Skeletal muscle satellite cell (primary cell): ENCODE measurements at regions not wholly inside any gene's neighbourhood (a gene's known extent, or its start where the extent isn't known, plus 50 kb on each side); places are given as distances from the start of the nearest gene placed in this dataset.

Experiments used
- H3K27me3 ChIP-seq: 2 replicates; pipeline ENCODE4 v1.7.0; 2013; ENCODE audit warnings: low read length; ENCODE audit not compliant: control insufficient read depth, insufficient read depth
- H3K36me3 ChIP-seq: 2 replicates; pipeline ENCODE4 v1.7.0; 2013; ENCODE audit warnings: mild to moderate bottlenecking, control low read depth, low read length; ENCODE audit not compliant: insufficient read depth
- H3K4me1 ChIP-seq: 2 replicates; pipeline ENCODE4 v1.7.0; 2013; ENCODE audit warnings: low read length; ENCODE audit not compliant: control insufficient read depth, insufficient read depth
- H3K4me2 ChIP-seq: 2 replicates; pipeline ENCODE4 v1.7.0; 2013; ENCODE audit warnings: mild to moderate bottlenecking, low read length
- H3K4me3 ChIP-seq: 2 replicates; pipeline ENCODE4 v1.7.0; 2013; ENCODE audit warnings: low read length
- H3K9ac ChIP-seq: 2 replicates; pipeline ENCODE4 v1.7.0; 2013; ENCODE audit warnings: mild to moderate bottlenecking, low read depth, low read length, moderate library complexity
- H3K9me3 ChIP-seq: replicated peaks from 2 replicates; pipeline ENCODE4 v1.7.0; 2013; ENCODE audit warnings: mild to moderate bottlenecking, control low read depth, low read length

- H3K4me3 ChIP-seq, result no peak overlapping the region
- no peak overlapping the region for H3K4me2 ChIP-seq
- H3K9ac ChIP-seq, result no peak overlapping the region
- H3K9me3 ChIP-seq, result no peaks in the 10 kb centered on the region
- no peaks in the 10 kb centered on the region for H3K4me1 ChIP-seq
- H3K36me3 ChIP-seq, result no peaks in the 10 kb centered on the region
- peaks cover 15% of the 10 kb centered on the region for H3K27me3 ChIP-seq
Measured at GRCh38 chr11:119783466-119784400, 54.7 kb upstream of the NECTIN1 start.

- Histone ChIP-seq H3K4me1 (no peaks in the 10 kb centered on the region), H3K4me3 (no peak overlapping the region), H3K27me3 (peaks cover 22% of the 10 kb centered on the region), H3K9me3 (no peaks in the 10 kb centered on the region), H3K36me3 (no peaks in the 10 kb centered on the region), H3K4me2 (no peak overlapping the region), H3K9ac (no peak overlapping the region)
Measured at GRCh38 chr11:119782739-119783072, 53.7 kb upstream of the NECTIN1 start.

GRCh38 chr11:119782006-119782738 is 53.2 kb upstream of the NECTIN1 start:
- H3K9ac ChIP-seq, result no peak overlapping the region
- no peaks in the 10 kb centered on the region for H3K4me1 ChIP-seq
- H3K36me3 ChIP-seq, result no peaks in the 10 kb centered on the region
- H3K4me2 ChIP-seq, result no peak overlapping the region
- H3K27me3 ChIP-seq, result peaks cover 27% of the 10 kb centered on the region
- H3K4me3 ChIP-seq, result no peak overlapping the region
- no peaks in the 10 kb centered on the region for H3K9me3 ChIP-seq

- H3K4me3 ChIP-seq, result no peak overlapping the region
- no peak overlapping the region for H3K4me2 ChIP-seq
- H3K27me3 ChIP-seq, result peaks cover 37% of the 10 kb centered on the region
Measured at GRCh38 chr11:119780222-119780953, 51.4 kb upstream of the NECTIN1 start.

GRCh38 chr11:119779195-119780071 is 50.4 kb upstream of the NECTIN1 start:
- Histone ChIP-seq H3K27me3 (peaks cover 37% of the 10 kb centered on the region), H3K4me3 (no peak overlapping the region), H3K9me3 (no peaks in the 10 kb centered on the region), H3K36me3 (no peaks in the 10 kb centered on the region), H3K9ac (no peak overlapping the region), H3K4me1 (no peaks in the 10 kb centered on the region), H3K4me2 (no peak overlapping the region)

More at GRCh38 chr11:119780222-119780953, 51.4 kb upstream of the NECTIN1 start:
- Histone ChIP-seq H3K36me3 (no peaks in the 10 kb centered on the region), H3K4me1 (no peaks in the 10 kb centered on the region), H3K9me3 (no peaks in the 10 kb centered on the region), H3K9ac (no peak overlapping the region)
